ENCODE measurements at regions not wholly inside any gene's neighbourhood (a gene's known extent, or its start where the extent isn't known, plus 50 kb on each side); places are given as distances from the start of the nearest gene placed in this dataset.

GRCh38 chr5:2295476-2295875, 412.8 kb upstream of the IRX4 start:
- no peak for TF ChIP-seq CTCF (IDR thresholded peaks at IDR 0.05; ENCODE audit: low read depth, low read length, missing control alignments)
- no peak for DNase-seq (ENCODE audit: extremely low read depth, low read depth)
- H3K4me3 ChIP-seq (replicated peaks; ENCODE audit: low read depth, low read length), result no peak overlapping the region

GRCh38 chr5:2293906-2294305, 411.2 kb upstream of the IRX4 start:
- DNase-seq (ENCODE audit: extremely low read depth, low read depth), result no peak
- no peak overlapping the region for H3K4me3 ChIP-seq (replicated peaks; ENCODE audit: low read depth, low read length)
- no peak for TF ChIP-seq CTCF (IDR thresholded peaks at IDR 0.05; ENCODE audit: low read depth, low read length, missing control alignments)

GRCh38 chr5:2291146-2291840, 408.6 kb upstream of the IRX4 start:
- H3K4me3 ChIP-seq (replicated peaks; ENCODE audit: low read depth, low read length), result no peak overlapping the region
- no peak for TF ChIP-seq CTCF (IDR thresholded peaks at IDR 0.05; ENCODE audit: low read depth, low read length, missing control alignments)
- DNase-seq (ENCODE audit: extremely low read depth, low read depth), result no peak

- no peak for TF ChIP-seq CTCF (IDR thresholded peaks at IDR 0.05; ENCODE audit: low read depth, low read length, missing control alignments)
- no peak for DNase-seq (ENCODE audit: extremely low read depth, low read depth)
- no peak overlapping the region for H3K4me3 ChIP-seq (replicated peaks; ENCODE audit: low read depth, low read length)
These were observed 406.7 kb upstream of the IRX4 start for GRCh38 chr5:2289380-2289779.

- TF ChIP-seq CTCF (IDR thresholded peaks at IDR 0.05; ENCODE audit: low read depth, low read length, missing control alignments), result no peak
- DNase-seq (ENCODE audit: extremely low read depth, low read depth), result no peak
- H3K4me3 ChIP-seq (replicated peaks; ENCODE audit: low read depth, low read length), result no peak overlapping the region
These were observed 406.2 kb upstream of the IRX4 start for GRCh38 chr5:2288968-2289367.

GRCh38 chr5:2288466-2288865, 405.7 kb upstream of the IRX4 start:
- H3K4me3 ChIP-seq (replicated peaks; ENCODE audit: low read depth, low read length), result no peak overlapping the region
- DNase-seq (ENCODE audit: extremely low read depth, low read depth), result no peak
- TF ChIP-seq CTCF (IDR thresholded peaks at IDR 0.05; ENCODE audit: low read depth, low read length, missing control alignments), result no peak

- TF ChIP-seq CTCF (IDR thresholded peaks at IDR 0.05; ENCODE audit: low read depth, low read length, missing control alignments), result no peak
These were observed 403.5 kb upstream of the IRX4 start for GRCh38 chr5:2286250-2286649.

More at GRCh38 chr5:2286250-2286649, 403.5 kb upstream of the IRX4 start:
- H3K4me3 ChIP-seq (replicated peaks; ENCODE audit: low read depth, low read length), result no peak overlapping the region
- DNase-seq (ENCODE audit: extremely low read depth, low read depth), result no peak
